ENCODE measurements at regions not wholly inside any gene's neighbourhood (a gene's known extent, or its start where the extent isn't known, plus 50 kb on each side); places are given as distances from the start of the nearest gene placed in this dataset.

DNA sequence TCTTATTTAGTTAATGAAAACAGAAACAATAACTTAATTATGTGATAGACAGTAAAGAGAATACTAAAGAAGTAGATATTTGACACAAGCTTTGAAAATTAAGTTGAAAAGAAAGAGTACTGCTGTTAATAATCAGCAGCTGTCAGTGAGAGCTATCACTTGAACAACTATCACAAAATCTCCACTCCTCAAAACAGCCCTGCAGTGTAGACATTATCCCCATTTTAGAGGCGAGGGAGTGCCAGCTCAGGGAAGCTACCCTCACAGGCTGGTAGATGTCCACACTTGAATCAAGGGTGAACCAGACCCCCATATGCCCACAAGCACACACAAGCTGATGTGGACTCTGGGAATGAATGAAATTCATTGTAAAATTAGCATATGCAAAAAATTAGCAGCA, 248.8 kb downstream of the RHOU start:
- Histone ChIP-seq H3K4me1 (ENCODE audit: low read depth) (no peaks in the 10 kb centered on the region), H3K36me3 (ENCODE audit: low read depth) (no peaks in the 10 kb centered on the region), H3K9me3 (no peaks in the 10 kb centered on the region), H3K4me3 (no peak overlapping the region)
- TF ChIP-seq, protein P1, sequence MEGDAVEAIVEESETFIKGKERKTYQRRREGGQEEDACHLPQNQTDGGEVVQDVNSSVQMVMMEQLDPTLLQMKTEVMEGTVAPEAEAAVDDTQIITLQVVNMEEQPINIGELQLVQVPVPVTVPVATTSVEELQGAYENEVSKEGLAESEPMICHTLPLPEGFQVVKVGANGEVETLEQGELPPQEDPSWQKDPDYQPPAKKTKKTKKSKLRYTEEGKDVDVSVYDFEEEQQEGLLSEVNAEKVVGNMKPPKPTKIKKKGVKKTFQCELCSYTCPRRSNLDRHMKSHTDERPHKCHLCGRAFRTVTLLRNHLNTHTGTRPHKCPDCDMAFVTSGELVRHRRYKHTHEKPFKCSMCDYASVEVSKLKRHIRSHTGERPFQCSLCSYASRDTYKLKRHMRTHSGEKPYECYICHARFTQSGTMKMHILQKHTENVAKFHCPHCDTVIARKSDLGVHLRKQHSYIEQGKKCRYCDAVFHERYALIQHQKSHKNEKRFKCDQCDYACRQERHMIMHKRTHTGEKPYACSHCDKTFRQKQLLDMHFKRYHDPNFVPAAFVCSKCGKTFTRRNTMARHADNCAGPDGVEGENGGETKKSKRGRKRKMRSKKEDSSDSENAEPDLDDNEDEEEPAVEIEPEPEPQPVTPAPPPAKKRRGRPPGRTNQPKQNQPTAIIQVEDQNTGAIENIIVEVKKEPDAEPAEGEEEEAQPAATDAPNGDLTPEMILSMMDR (IDR thresholded peaks at IDR 0.05): no peak
- ATAC-seq: no peak
- DNase-seq: no peak
- intact Hi-C loops (cut with DNase I, micrococcal nuclease): loop anchor here in 1 of 2 donors (10.0 kb wide), 1 partner anchor 249 kb away; the partner anchor contains the start of gene RHOU

DNA sequence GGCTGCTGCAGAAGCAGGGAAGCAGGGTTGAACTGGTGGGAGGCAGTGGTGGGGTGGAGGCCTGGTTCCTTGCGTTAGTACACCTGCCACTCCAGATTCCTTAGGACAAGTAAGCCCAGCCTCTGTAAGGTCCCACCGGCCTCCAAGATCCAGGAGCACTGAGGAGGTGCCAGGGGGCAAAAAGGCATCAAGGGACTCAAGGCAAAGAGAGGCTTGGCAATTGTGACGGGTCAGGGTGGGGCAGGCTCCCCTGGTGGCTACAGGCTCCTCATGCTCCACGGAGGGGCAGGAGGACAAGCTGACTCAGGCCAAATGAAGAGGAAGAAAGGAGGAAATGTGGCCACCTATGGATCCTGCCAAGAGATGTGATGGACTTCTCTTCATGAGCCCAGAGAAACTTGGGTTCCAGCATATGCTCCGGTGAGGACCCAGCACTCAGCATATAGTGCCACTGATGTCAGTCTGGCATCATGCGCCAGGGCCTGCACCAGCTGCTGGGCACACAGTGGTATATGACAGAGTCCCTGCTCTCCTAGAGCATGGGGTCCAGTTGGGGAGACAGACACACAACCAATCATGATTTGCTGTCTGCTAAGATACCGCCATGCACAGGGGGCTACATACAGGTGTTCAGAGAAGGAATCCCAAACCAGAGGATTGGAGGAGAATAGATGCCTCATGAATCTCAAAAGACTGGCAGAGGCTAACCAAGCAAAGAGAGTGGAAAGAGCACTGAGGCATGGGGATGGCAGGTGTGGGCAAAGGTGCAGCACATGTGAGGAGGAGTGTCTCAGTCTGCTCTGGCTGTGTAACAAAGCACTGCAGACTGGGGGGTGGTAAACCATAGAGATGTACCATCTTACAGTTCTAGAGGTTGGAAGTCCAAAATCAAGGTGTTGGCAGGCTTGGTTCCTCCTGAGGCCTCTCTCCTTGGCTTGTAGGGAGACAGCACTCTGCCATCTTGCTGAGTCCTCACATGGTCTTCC, 249.7 kb downstream of the RHOU start:
- ATAC-seq: no peak
- Histone ChIP-seq H3K36me3 (ENCODE audit: low read depth) (no peaks in the 10 kb centered on the region), H3K9me3 (no peaks in the 10 kb centered on the region), H3K4me3 (no peak overlapping the region), H3K4me1 (ENCODE audit: low read depth) (no peaks in the 10 kb centered on the region)
- intact Hi-C loops (cut with DNase I, micrococcal nuclease): loop anchor here in 1 of 2 donors (10.0 kb wide), 1 partner anchor 250 kb away; the partner anchor contains the start of gene RHOU
- DNase-seq: no peak
- TF ChIP-seq, protein P1 (IDR thresholded peaks at IDR 0.05): no peak

DNA sequence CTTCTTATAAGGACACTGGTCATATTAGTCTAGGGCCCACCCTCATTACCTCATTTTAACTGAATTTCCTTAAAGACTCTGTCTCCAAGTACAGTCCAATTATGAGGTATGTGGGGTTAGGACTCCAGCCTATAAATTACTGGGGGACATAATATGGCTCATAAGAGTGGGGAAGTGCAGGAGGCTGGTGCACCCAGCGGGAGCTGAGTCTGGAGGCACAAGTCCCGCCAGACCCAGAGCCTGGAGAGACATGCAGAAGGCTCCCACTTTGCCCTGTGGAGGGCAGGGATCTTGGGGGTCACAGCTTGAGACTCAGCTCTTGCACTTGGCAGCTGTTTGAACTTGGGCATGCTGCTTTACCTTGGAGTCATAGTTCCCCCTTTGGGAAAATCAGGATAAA, 250.4 kb downstream of the RHOU start:
- H3K9me3 ChIP-seq: no peaks in the 10 kb centered on the region
- no peak overlapping the region for H3K4me3 ChIP-seq
- DNase-seq: no peak
- no peak for ATAC-seq
- intact Hi-C loops (cut with DNase I, micrococcal nuclease): loop anchor here in 1 of 2 donors (10.0 kb wide), 1 partner anchor 251 kb away; the partner anchor contains the start of gene RHOU
- H3K4me1 ChIP-seq (ENCODE audit: low read depth): no peaks in the 10 kb centered on the region
- no peaks in the 10 kb centered on the region for H3K36me3 ChIP-seq (ENCODE audit: low read depth)
- TF ChIP-seq, protein P1 (IDR thresholded peaks at IDR 0.05): no peak

DNA sequence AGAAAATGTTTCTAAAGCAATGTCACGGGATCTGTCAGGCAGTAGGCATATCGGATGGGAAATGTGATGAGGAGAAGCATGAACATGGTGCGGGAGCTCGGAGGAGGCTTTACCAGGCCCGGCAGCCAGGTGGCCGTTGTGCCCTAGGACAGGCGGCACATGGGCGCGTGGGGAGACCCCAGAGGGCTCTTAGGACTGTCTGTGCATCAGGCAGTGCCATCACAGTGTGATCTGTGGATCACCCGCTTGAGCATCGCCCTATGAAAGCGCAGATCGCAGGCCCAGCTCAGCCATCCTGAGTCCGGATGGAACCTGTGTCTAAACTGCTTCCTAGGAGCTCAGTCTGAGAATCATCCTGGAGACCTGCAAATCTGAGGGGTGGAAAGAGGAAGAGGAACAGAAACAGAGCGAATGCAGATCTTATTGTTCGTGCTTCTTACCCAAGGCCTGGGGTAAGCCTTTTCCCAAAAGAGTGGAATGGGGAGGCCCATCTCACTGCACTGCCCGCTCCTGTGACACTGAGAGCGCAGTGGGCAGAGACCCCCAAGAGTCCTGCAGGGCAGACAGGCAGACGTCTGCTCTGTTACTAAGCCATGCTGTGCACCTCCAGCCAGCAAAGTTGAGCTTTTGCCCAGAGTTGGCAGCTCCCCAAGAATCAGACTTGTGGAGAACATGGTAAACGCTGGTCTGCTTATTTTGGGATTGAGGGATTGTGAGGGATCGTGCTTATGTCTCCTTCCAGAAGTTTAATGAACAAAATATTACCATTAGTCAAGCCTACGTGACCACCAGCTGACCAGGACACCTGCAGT, 251.0 kb downstream of the RHOU start:
- no peak overlapping the region for H3K4me3 ChIP-seq
- no peaks in the 10 kb centered on the region for H3K9me3 ChIP-seq
- TF ChIP-seq, protein P1 (IDR thresholded peaks at IDR 0.05): no peak
- H3K4me1 ChIP-seq (ENCODE audit: low read depth): no peaks in the 10 kb centered on the region
- intact Hi-C loops (cut with DNase I, micrococcal nuclease): loop anchor here in 1 of 2 donors (10.0 kb wide), 1 partner anchor 251 kb away; the partner anchor contains the start of gene RHOU
- no peaks in the 10 kb centered on the region for H3K36me3 ChIP-seq (ENCODE audit: low read depth)
- DNase-seq: peak in 1 of 3 donors; percentile 31
- no peak for ATAC-seq

DNA sequence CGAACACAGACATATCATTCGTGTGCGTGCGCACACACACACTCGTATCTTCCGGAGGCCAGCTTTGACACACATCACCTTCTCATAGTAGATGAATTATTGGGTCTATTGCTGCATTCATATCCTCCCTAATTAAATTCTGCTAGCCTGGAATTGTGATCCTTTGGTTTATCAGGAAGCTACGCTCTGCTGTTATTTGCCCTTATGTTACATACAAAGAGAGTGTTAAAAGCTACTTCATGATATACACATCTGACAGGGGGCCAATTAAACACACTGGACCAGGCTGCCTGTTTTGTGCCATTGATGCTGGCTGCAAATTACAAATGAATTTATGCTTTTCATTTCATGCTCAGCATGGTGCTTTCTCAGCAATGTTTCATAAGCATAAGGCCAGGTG, 252.0 kb downstream of the RHOU start:
- Histone ChIP-seq H3K4me3 (no peak overlapping the region), H3K4me1 (ENCODE audit: low read depth) (no peaks in the 10 kb centered on the region), H3K9me3 (no peaks in the 10 kb centered on the region), H3K36me3 (ENCODE audit: low read depth) (no peaks in the 10 kb centered on the region)
- no peak for DNase-seq
- ATAC-seq: no peak
- TF ChIP-seq, protein P1 (IDR thresholded peaks at IDR 0.05): no peak
- intact Hi-C loops (cut with DNase I, micrococcal nuclease): loop anchor here in 1 of 2 donors (10.0 kb wide), 1 partner anchor 252 kb away; the partner anchor contains the start of gene RHOU

All from mucosa of descending colon (tissue), 3 donors.